Right ventricle myocardium superior (tissue), 1 donor: ENCODE measurements at regions not wholly inside any gene's neighbourhood (a gene's known extent, or its start where the extent isn't known, plus 50 kb on each side); places are given as distances from the start of the nearest gene placed in this dataset.

Experiments
- ATAC-seq: fragments of 200-7000 bp; cut with Tn5 transposase; one replicate; pipeline ENCODE4 v1.9.1; 2020; ENCODE audit warnings: mild to moderate bottlenecking; ENCODE audit not compliant: poor library complexity
- DNase-seq: peaks from one replicate; pipeline ENCODE4 v3.0.0-alpha.2; 2020
- intact Hi-C: fragments of 100-400 bp; cut with DNase I; formaldehyde crosslinking; loops from one replicate; pipeline ENCODE4 v1.11.2; 2022
- donor health status: DM: no; HTN: yes; CAD: no; lungs with severe emphysema.

DNA sequence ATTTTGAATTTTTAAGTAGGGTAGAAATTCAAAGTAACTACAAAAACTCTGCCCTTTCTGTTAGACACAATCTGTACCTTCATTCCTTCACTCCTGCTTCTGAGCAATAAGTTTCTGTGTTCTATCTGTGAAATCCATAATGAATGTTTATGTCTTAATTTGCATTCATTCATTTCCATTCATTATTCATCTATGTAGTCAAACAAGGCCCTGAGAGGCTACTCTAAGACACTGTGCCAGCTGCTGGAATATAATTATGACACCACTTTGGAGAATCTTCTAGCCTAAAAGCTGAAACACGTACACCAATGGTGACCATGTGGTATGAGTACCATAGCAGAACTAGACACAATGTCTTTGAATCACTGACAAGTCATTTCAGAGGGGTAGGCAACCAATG lies 199.9 kb upstream of the FAR2 start:
- ATAC-seq (no peak), DNase-seq (no peak)
- intact Hi-C loops = no loop called here

DNA sequence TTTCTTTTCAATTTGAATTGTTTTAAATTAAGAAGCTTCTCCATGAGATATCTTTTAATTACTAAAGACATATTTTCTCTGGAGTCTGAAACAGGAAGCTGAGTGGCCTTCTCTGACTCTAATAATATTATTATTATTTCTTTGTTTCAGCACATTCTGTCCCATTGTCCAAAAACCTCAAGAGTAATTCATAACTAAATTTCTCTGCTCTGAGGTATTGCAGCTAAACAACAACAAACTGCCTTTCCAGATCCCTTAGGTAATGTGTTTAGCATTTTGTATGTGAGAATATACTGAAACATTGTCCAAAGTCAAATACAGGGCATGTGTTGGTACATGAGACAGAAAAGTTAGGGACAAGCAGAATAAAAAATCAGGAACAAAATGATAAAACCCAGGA lies 199.0 kb upstream of the FAR2 start:
- intact Hi-C loops = no loop called here
- ATAC-seq (no peak), DNase-seq (no peak)

DNA sequence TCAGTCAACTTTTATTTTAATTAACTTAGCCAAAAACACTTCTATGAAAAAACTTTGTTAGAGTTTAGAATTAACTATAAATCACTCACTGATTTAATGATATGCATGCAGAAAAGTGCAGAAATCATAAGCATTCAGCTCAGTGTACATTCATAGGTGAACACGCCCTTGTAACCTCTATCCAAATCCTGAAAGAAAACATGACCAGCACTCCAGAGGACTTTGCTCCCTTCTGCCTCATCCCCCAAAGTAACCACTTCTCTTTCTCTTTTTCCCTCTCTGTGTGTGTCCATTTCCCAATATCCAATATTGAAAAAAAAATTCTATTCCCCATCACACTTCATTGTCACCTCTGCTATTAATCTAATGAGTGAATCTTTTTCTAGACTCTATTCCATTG lies 197.1 kb upstream of the FAR2 start:
- intact Hi-C loops = no loop called here
- no peak for DNase-seq
- ATAC-seq = no peak

DNA sequence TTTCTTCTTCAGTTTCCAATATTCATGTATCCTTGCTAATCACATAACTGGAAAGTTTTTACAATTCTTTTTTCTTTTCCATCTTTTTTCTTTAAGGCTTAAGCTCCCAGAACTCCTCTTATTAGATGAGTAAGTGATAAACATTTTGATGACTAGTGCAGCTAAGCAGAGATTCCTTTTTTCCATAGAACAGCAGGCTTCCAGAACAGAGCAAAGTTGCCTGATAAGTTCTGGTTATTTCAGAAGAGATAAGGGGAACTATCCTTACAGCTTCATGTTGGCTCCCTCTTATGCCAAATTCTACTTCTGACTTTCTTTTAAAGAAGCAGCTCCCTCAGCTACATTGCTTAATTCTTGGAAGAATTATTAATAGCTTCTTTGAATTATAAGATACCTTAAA lies 194.7 kb upstream of the FAR2 start:
- intact Hi-C loops = no loop called here
- DNase-seq = no peak
- ATAC-seq = no peak

DNA sequence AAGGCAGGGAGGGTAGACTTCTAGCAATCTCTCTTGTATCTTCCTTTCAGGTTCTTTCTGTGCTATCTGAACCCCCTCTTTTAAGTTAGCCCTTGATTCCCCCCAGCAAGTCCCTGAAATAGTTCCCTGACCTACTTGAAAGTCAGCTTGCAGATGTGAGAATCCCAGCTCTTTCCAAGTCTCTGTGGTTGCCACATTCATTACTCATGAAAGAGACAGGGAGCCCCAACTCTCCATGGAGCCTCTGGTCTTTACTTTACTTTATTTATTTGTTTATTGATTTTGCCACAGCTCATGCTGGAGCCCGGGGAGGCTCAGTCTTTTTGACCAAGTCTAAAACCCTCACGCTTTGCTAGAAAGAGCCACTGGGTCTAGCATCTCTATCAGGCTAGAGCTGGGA lies 193.6 kb upstream of the FAR2 start:
- intact Hi-C loops = no loop called here
- DNase-seq = no peak
- ATAC-seq = no peak

DNA sequence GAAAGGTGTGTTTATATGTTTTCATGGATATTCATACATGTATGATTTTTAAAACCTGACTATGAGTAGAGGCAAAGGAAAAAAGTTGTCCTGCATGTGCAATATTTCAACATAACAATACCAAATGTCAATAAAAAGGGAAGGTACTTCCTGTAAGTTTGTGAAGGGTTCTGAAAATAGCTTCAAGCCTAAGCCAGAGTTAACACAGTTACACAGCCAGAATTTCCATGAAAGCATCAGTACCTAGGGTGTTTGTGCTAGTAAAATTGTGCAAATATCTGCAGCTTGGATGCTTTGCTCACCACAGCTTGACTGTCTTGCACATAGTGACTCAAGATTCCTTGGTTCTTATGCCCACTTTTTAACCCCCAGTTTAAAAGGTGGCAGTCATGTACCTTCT lies 193.1 kb upstream of the FAR2 start:
- no peak for ATAC-seq
- DNase-seq = no peak
- intact Hi-C loops = no loop called here

DNA sequence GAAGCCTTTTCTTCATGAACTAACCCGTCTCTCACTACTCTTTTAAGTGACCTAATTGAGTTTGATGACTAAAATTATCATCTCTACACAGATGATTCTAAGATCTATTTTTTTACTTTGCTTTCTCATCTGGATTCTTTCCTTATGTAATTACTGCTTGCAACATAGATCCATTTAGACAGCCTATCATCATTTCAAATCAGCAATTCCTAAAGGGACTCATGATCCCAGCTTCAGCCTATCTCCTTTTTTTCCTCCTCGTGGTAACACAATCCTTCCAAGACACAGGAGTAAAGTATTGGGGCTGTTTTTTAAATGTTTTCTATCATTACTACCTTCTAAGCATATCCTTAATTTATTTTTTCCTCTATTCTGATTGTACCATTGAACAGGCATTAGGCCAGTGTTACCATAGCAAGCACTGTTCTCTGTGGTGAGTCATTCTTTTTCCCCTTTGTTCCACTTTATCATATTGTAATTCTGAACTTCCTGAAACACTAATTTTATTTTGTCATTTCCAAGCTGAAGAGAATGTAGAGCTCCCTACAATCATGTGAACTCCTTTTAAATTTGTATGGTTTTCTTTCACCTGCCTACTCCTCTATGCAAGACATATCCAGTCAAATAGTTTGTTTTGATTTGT lies 190.4 kb upstream of the FAR2 start:
- ATAC-seq = no peak
- intact Hi-C loops = no loop called here

DNA sequence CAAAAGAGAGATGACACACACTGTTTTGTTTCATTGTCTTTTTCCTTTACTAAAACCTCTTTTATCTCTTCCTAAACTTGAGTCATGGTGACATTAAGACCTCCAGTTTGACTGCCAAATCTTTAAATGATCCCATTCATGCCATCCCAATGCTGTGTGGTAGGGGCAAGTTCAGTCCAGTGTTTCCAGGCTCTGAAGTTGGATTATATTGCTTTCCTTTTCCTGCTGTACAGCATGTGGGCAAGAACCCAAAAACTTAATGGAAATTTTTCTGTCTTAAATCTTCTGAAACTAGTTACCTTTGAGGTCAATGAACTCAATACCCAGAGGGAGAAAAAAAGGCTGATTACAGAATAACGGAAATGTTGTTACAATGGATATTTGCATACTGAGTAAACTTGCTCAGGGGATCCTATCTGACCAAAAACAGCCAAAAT lies 187.1 kb upstream of the FAR2 start:
- intact Hi-C loops = no loop called here
- no peak for DNase-seq
- no peak for ATAC-seq

More for the DNA sequence above, 190.4 kb upstream of the FAR2 start:
- DNase-seq = no peak

DNA sequence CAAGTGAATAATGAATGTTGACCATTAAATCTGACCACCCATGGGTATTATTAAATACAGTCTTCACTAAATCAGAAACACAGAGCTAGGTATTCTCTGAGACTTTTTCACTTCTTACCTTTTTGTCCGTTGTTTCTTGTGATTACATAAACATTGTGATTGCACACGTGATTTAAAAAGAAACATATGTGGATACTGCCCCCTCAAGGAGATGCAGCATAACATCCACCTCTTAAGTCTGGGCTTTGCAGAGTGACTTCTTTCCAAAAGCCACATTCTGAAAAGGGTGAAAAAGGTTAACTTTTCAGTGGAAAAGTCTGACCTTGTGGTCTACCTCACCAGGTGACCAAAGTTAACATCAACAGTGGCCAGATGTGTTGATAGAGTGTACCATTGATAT lies 185.5 kb upstream of the FAR2 start:
- ATAC-seq (no peak), DNase-seq (no peak)
- intact Hi-C loops = no loop called here

DNA sequence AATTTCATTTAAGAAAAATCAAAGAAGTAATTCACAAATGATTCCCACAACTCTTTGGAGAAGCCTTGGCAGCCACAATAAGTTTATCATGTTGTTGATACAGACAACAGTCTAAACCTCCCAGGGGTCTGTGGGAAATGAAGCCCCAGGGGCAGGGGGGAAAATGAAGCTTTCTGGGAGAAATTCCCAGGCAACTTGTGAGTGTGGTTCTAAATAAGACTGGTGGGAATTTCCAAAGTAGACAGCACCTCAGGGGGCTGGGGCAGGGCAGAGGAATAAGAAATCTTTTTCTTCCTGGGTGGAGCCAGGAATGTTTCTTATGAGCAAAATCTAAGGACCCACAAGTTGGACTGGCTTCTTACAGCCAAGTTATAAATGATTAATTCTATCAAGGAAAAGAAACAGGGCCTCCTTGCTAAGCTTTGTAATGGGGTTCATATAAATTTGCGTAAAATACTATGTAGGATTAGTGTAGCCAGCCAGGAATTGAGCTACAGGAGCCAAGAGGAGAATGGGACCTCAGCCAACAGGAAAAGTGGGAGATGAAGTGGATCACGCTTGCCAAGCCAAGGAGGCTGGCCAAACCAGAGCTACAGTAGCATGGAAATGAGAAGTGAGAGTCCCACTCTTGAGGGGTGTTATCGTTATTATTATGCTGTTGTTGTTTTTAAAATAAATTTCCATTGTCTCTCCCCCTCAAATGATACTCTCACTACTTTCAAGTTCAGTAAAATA lies 182.9 kb upstream of the FAR2 start:
- DNase-seq = peak; percentile 58
- ATAC-seq = peak; percentile 82
- intact Hi-C loops = no loop called here

DNA sequence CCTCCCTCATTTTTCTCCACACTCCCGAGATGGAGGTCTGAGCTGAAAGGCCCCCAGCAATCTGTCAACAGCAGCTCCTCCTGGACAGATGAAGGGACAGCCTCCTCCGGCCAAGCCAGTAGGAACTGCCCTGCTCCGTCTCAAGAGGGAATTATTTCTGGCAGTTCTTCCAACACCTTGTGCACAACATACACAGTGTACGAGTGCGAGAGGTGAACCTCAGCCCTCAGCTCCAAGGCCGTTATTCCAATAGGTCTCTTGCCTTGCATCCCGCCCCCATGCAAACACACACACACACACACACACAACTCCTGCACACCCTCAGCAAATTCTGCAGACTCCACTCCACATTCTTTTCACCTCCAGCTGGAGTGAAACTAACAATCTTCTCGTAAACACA lies 181.7 kb upstream of the FAR2 start:
- intact Hi-C loops = no loop called here
- DNase-seq = no peak
- no peak for ATAC-seq

DNA sequence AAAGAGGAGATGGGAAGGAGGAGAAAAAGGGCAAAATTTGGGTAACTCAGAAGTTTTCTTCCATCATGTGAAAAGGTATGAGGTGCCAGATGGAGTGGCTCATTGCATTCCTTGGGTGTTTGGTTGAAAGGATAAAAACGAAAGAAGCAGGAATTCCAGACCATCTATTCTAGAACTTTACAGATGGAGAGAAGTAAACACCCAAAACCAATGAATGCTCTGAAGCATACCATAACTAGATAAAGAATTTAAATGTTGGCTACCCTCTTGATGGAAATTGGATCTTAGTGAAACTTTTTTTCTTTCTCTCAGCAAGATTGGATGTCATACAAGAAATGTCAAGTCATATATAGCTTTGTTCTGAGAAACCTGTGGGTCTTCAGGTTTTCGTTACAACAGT lies 175.6 kb upstream of the FAR2 start:
- DNase-seq = no peak
- ATAC-seq = no peak
- intact Hi-C loops = no loop called here

DNA sequence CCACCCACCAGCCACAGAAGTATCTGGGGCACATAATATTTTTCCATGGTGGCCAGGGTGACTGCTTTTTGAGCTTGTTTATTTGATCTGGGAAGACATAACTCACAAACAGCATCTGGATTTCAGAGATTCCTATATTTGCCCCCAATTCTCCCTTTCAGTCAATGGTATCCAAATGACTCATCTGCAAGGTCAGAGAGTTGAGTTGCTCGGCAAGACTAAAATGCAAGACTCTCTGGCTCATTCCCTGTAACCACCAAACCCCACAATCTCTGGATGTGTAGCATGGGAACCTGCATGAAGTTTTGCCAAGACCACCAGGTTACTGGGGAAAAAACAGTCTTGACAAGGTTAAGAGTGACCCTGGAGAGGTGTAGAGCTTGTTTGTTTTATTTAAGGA lies 174.9 kb upstream of the FAR2 start:
- DNase-seq = no peak

DNA sequence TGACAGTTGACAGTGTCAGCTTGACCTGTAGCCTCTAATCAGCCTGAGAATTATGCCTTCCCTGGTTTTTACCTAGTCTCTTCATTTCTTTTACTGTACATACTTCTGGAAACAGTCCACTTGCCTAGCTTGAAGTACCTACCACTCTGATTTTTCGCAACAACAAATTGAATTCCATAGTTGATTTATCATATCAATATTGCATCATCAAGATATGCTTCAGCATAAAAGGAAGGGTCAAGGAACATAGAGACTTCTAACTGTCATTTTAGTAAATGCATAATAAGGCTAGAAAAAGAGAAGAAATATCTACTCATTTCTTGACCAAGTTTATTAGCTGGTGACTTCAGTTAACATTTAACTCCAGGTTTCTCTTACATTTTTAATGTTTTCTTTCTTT lies 174.2 kb upstream of the FAR2 start:
- ATAC-seq (no peak), DNase-seq (no peak)
- intact Hi-C loops = no loop called here

More for the DNA sequence above, 174.9 kb upstream of the FAR2 start:
- intact Hi-C loops = no loop called here
- no peak for ATAC-seq

DNA sequence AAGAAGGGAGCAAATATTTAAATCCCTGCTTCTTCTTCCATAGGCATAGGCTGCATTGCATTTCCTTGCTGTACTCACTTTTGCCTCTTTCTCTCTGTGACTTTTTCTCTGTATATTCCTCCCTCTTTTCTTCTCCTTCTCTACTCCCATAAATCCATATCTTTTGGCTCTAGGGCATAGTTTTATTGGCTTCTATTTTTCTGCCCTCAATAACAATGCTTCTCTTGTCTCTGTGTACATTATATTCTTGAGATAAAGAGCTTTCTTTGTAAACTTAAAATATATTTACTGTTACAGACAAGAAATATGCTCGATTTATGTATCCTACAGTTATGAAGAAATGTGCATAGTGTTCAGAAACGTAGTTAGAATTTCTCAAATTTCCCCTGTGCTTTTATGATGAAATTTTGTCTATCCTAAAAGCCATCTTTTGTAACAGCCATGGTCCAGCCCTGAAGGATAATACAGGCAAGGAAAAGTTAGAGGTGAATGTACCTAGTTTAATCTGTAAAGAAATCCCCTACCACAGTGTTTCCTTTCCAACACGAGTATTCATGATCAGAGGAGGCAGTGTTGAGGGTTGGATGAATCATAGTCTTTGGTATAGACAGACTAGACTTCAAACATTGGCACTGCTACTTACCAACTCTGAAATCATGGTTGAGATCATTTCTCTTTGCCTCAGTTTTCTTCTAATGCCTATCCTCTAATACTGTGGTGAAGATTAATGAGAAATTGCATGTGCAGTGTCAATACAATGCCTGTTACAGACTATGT lies 173.3 kb upstream of the FAR2 start:
- DNase-seq (no peak), ATAC-seq (no peak)
- intact Hi-C loops = no loop called here

DNA sequence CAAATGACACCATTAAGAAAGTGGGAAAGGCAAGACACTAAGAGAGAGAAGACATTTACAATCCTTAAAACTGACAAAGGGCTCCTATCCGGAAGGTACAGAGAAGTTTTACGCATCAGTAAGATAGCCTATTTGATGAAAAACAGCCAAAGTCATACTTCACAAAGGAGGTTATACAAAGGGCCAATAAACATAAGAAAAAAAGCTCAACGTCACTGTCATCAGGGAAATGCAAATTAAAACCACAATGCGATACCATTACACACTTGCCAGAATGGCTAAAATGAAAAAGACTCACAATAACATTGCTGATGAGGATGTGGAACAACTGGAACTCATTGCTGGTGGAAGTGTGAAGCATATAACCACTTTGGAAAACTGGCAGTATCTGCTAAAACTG lies 168.6 kb upstream of the FAR2 start:
- no peak for ATAC-seq
- intact Hi-C loops = no loop called here
- no peak for DNase-seq

DNA sequence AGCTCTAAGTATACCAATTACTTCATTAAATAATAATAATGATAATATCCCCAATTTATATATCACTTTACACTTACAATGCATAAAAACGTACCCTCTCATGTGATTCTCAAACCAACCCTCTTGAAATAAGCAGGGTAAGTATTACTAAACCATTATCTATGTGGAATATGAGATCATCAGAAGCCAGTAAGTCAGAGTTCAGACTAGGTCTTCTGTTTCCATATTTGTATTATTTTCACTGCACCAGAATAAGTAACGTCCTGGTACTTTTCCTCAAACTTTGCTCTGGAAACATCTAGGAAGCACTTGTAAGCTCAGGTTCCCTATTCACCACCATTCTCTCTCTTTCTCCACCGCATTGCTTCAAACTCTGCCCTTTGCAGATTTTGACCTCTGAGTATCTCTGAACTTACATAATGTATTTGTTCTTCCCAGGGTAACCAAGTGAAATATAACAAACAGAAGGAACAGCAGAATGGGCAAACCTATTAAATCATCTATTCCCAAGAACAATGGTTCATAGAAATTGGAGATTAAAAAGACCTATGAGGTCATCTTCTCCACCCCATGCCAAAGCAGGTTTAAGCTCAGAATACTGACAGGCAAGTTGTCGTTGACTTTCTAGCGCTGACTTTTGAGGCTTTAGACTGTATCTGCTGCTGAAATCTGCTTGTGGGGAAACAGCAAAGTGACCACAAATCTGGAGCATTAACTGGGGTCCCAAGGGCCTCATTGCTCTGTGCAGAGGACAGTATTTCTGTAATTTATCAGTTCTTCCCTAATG lies 161.3 kb upstream of the FAR2 start:
- ATAC-seq = peak; percentile 60
- DNase-seq = no peak
- intact Hi-C loops = no loop called here

DNA sequence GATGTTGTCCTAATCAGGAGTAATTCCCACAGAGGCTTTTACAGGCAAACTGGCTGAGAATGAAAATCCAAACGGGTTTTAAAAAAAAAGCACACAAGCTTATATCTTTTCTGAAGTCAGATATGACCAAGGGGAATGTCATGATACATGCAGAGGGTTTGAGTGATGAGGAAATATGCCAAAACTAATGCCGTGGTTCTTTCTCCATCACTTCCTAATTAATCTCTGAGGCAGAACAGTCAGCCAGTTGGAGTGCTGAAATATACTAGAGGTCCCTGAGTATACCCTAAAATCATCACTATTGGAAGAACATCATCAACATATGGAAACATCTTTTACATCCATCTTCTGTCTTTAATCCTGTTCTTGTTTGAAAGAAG lies 160.8 kb upstream of the FAR2 start:
- DNase-seq (no peak), ATAC-seq (peak; percentile 39)
- intact Hi-C loops = no loop called here

DNA sequence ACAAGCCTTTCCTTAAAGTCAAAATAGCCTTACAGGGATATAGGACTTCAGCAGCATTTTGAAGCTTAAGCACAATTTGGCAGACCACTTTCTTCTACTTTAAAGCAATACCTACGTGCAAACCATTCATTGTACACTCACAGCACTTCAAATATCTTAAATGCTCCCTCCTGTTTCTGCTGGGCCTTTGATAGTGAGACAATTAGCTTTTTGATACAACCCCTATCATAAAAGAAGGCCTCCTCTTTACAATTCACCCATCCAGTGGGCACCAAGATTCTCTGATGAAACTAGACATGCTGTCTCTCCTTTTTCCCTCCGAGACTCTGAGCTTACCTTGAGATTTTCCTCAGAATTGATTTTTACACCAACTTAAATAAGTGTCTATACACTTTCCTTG lies 157.5 kb upstream of the FAR2 start:
- intact Hi-C loops = no loop called here
- DNase-seq (no peak), ATAC-seq (no peak)
